ENCODE measurements at regions not wholly inside any gene's neighbourhood (a gene's known extent, or its start where the extent isn't known, plus 50 kb on each side); places are given as distances from the start of the nearest gene placed in this dataset.

- DNase-seq (ENCODE audit: low read depth) = no peak
- TF ChIP-seq CTCF (conservative IDR thresholded peaks at IDR 0.05; ENCODE audit: control insufficient read depth, insufficient read depth, low read depth, low read length) = no peak
Observed at GRCh38 chr3:139289860-139290524, 53.8 kb upstream of the MRPS22 start.

GRCh38 chr3:139291276-139292051 is 52.4 kb upstream of the MRPS22 start:
- no peak for DNase-seq (ENCODE audit: low read depth)

More at GRCh38 chr3:139289860-139290524, 53.8 kb upstream of the MRPS22 start:
- H3K4me3 ChIP-seq (ENCODE audit: control insufficient read depth, low read depth, low read length) = no peak overlapping the region

GRCh38 chr3:139292192-139292591 is 51.6 kb upstream of the MRPS22 start:
- DNase-seq (ENCODE audit: low read depth) = peak; percentile 54
- no peak for TF ChIP-seq CTCF (conservative IDR thresholded peaks at IDR 0.05; ENCODE audit: control insufficient read depth, insufficient read depth, low read depth, low read length)
- H3K4me3 ChIP-seq (ENCODE audit: control insufficient read depth, low read depth, low read length) = no peak overlapping the region

More at GRCh38 chr3:139291276-139292051, 52.4 kb upstream of the MRPS22 start:
- no peak overlapping the region for H3K4me3 ChIP-seq (ENCODE audit: control insufficient read depth, low read depth, low read length)
- TF ChIP-seq CTCF (conservative IDR thresholded peaks at IDR 0.05; ENCODE audit: control insufficient read depth, insufficient read depth, low read depth, low read length) = no peak

- no peak for TF ChIP-seq CTCF (conservative IDR thresholded peaks at IDR 0.05; ENCODE audit: control insufficient read depth, insufficient read depth, low read depth, low read length)
- DNase-seq (ENCODE audit: low read depth) = peak; percentile 14
- no peak overlapping the region for H3K4me3 ChIP-seq (ENCODE audit: control insufficient read depth, low read depth, low read length)
Observed at GRCh38 chr3:139292711-139293664, 50.8 kb upstream of the MRPS22 start.

GRCh38 chr3:139293665-139294023 is 50.2 kb upstream of the MRPS22 start:
- no peak for DNase-seq (ENCODE audit: low read depth)
- no peak for TF ChIP-seq CTCF (conservative IDR thresholded peaks at IDR 0.05; ENCODE audit: control insufficient read depth, insufficient read depth, low read depth, low read length)
- H3K4me3 ChIP-seq (ENCODE audit: control insufficient read depth, low read depth, low read length) = no peak overlapping the region
